ENCODE measurements at regions not wholly inside any gene's neighbourhood (a gene's known extent, or its start where the extent isn't known, plus 50 kb on each side); places are given as distances from the start of the nearest gene placed in this dataset.
"Not testable (repeated sequence)": the region's sequence is repeated elsewhere in the genome, so short reads cannot be mapped to it uniquely, and the experiment has no call there.

- DNase-seq (ENCODE audit: low read depth in 2 of 3, low spot score in 2 of 3) = no peak
Measured at GRCh38 chr1:230591678-230592077, 50.6 kb upstream of the COG2 start.

- no peak for DNase-seq (ENCODE audit: low read depth in 2 of 3, low spot score in 2 of 3)
Measured at GRCh38 chr1:230589951-230590350, 52.3 kb upstream of the COG2 start.

GRCh38 chr1:230588323-230588746, 53.9 kb upstream of the COG2 start:
- DNase-seq (ENCODE audit: low read depth in 2 of 3, low spot score in 2 of 3) = no peak

- no peak for DNase-seq (ENCODE audit: low read depth in 2 of 3, low spot score in 2 of 3)
Measured at GRCh38 chr1:230587061-230587460, 55.2 kb upstream of the COG2 start.

GRCh38 chr1:230584660-230585059, 57.6 kb upstream of the COG2 start:
- DNase-seq (ENCODE audit: low read depth in 2 of 3, low spot score in 2 of 3) = no peak

GRCh38 chr1:230581446-230582079, 60.7 kb upstream of the COG2 start:
- DNase-seq (ENCODE audit: low read depth in 2 of 3, low spot score in 2 of 3) = no peak

GRCh38 chr1:230578616-230579015, 63.7 kb upstream of the COG2 start:
- no peak for DNase-seq (ENCODE audit: low read depth in 2 of 3, low spot score in 2 of 3)

GRCh38 chr1:230577537-230577936, 64.7 kb upstream of the COG2 start:
- no peak for DNase-seq (ENCODE audit: low read depth in 2 of 3, low spot score in 2 of 3)

GRCh38 chr1:230575886-230576500, 66.3 kb upstream of the COG2 start:
- DNase-seq (ENCODE audit: low read depth in 2 of 3, low spot score in 2 of 3) = no peak

- DNase-seq (ENCODE audit: low read depth in 2 of 3, low spot score in 2 of 3) = no peak
Measured at GRCh38 chr1:230574502-230574901, 67.8 kb upstream of the COG2 start.

GRCh38 chr1:230573658-230574057, 68.6 kb upstream of the COG2 start:
- no peak for DNase-seq (ENCODE audit: low read depth in 2 of 3, low spot score in 2 of 3)

- no peak for DNase-seq (ENCODE audit: low read depth in 2 of 3, low spot score in 2 of 3)
Measured at GRCh38 chr1:230572121-230573105, 69.9 kb upstream of the COG2 start.

GRCh38 chr1:230570724-230571360, 71.4 kb upstream of the COG2 start:
- no peak for DNase-seq (ENCODE audit: low read depth in 2 of 3, low spot score in 2 of 3)

GRCh38 chr1:230569201-230569600, 73.1 kb upstream of the COG2 start:
- DNase-seq (ENCODE audit: low read depth in 2 of 3, low spot score in 2 of 3) = no peak

- no peak for DNase-seq (ENCODE audit: low read depth in 2 of 3, low spot score in 2 of 3)
Measured at GRCh38 chr1:230568676-230569075, 73.6 kb upstream of the COG2 start.

GRCh38 chr1:230568008-230568407, 74.3 kb upstream of the COG2 start:
- no peak for DNase-seq (ENCODE audit: low read depth in 2 of 3, low spot score in 2 of 3)

GRCh38 chr1:230567221-230567575, 75.1 kb upstream of the COG2 start:
- DNase-seq (ENCODE audit: low read depth in 2 of 3, low spot score in 2 of 3) = no peak

- DNase-seq (ENCODE audit: low read depth in 2 of 3, low spot score in 2 of 3) = not testable (repeated sequence)
Measured at GRCh38 chr1:230566532-230567220, 75.6 kb upstream of the COG2 start.

GRCh38 chr1:230565141-230565540, 77.1 kb upstream of the COG2 start:
- no peak for DNase-seq (ENCODE audit: low read depth in 2 of 3, low spot score in 2 of 3)

GRCh38 chr1:230563591-230563990, 78.7 kb upstream of the COG2 start:
- DNase-seq (ENCODE audit: low read depth in 2 of 3, low spot score in 2 of 3) = no peak

- DNase-seq (ENCODE audit: low read depth in 2 of 3, low spot score in 2 of 3) = no peak
Measured at GRCh38 chr1:230561570-230561969, 80.7 kb upstream of the COG2 start.

Data from hematopoietic multipotent progenitor cell (in vitro differentiated cells).